ENCODE measurements at regions not wholly inside any gene's neighbourhood (a gene's known extent, or its start where the extent isn't known, plus 50 kb on each side); places are given as distances from the start of the nearest gene placed in this dataset.

DNA sequence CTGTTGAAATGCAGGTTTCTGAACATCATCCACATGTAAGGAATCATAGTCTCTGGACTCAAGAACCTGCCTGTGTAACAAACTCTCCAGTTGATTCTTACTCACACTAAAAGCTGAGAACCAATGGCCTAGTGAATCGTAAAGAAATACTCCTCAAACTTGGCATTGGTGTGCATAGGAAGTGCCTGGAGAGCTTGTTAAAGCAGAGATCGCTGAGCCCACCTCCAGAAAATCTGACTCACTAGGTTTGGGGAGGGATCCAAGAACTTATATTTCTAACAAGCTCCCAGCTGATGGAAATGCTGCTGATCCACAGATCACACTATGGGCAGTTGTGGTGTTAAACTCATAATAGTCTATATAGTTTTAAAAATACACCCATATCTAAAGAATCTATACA is 55.8 kb upstream of the LMCD1 start:
- TF ChIP-seq, protein P1, sequence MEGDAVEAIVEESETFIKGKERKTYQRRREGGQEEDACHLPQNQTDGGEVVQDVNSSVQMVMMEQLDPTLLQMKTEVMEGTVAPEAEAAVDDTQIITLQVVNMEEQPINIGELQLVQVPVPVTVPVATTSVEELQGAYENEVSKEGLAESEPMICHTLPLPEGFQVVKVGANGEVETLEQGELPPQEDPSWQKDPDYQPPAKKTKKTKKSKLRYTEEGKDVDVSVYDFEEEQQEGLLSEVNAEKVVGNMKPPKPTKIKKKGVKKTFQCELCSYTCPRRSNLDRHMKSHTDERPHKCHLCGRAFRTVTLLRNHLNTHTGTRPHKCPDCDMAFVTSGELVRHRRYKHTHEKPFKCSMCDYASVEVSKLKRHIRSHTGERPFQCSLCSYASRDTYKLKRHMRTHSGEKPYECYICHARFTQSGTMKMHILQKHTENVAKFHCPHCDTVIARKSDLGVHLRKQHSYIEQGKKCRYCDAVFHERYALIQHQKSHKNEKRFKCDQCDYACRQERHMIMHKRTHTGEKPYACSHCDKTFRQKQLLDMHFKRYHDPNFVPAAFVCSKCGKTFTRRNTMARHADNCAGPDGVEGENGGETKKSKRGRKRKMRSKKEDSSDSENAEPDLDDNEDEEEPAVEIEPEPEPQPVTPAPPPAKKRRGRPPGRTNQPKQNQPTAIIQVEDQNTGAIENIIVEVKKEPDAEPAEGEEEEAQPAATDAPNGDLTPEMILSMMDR (IDR thresholded peaks at IDR 0.05; ENCODE audit: low read depth, low read length, poor library complexity, severe bottlenecking) = no peak
- no peak for TF ChIP-seq EZH2phosphoT487 (IDR thresholded peaks at IDR 0.05; ENCODE audit: borderline replicate concordance, low read length)
- Histone ChIP-seq H3K4me2 (ENCODE audit: low read length) (no peak overlapping the region), H3K27ac (ENCODE audit: low read depth, low read length) (no peak overlapping the region)

DNA sequence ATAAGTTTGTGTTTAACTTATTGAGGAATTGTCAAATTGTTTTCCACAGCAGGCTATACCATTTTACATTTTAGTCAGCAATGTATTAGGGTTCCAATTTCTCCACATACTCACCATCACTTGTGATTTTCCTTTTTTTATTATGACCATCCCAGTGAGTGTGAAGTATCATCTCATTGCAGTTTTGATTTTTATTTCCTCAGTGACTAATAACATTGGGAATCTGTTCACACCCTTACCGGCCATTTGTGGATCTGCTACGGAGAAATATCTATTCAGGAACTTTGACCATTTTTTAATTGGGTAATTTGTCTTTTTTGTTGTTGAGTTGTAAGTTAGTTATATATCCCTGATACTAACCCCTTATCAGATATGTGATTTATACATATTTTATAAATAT is 54.8 kb upstream of the LMCD1 start:
- Histone ChIP-seq H3K27me3 (ENCODE audit: control insufficient read depth, low read length) (no peaks in the 10 kb centered on the region), H3K79me2 (ENCODE audit: control insufficient read depth, low read length) (no peaks in the 10 kb centered on the region), H3K4me3 (ENCODE audit: low read length) (no peak overlapping the region), H3K4me2 (ENCODE audit: low read length) (no peak overlapping the region), H3K36me3 (ENCODE audit: control insufficient read depth, low read length) (no peaks in the 10 kb centered on the region), H4K20me1 (ENCODE audit: control insufficient read depth, insufficient read depth, low read depth, low read length) (no peaks in the 10 kb centered on the region), H3F3A (ENCODE audit: control insufficient read depth, insufficient read depth) (no peaks in the 10 kb centered on the region), H3K9me3 (ENCODE audit: control insufficient read depth, insufficient read depth, low read length) (no peaks in the 10 kb centered on the region), H3K27ac (ENCODE audit: low read depth, low read length) (no peak overlapping the region), H3K4me1 (ENCODE audit: control insufficient read depth, low read length) (no peaks in the 10 kb centered on the region), H3K9me2 (replicated peaks; ENCODE audit: control insufficient read depth, low read length) (no peaks in the 10 kb centered on the region)
- TF ChIP-seq, protein P1 (IDR thresholded peaks at IDR 0.05; ENCODE audit: low read depth, low read length, poor library complexity, severe bottlenecking) = no peak
- TF ChIP-seq EZH2phosphoT487 (IDR thresholded peaks at IDR 0.05; ENCODE audit: borderline replicate concordance, low read length) = no peak

More for the DNA sequence above, 55.8 kb upstream of the LMCD1 start:
- Histone ChIP-seq H3K9me2 (replicated peaks; ENCODE audit: control insufficient read depth, low read length) (no peaks in the 10 kb centered on the region), H3K4me3 (ENCODE audit: low read length) (no peak overlapping the region), H3F3A (ENCODE audit: control insufficient read depth, insufficient read depth) (no peaks in the 10 kb centered on the region), H3K9me3 (ENCODE audit: control insufficient read depth, insufficient read depth, low read length) (no peaks in the 10 kb centered on the region), H3K36me3 (ENCODE audit: control insufficient read depth, low read length) (no peaks in the 10 kb centered on the region), H3K4me1 (ENCODE audit: control insufficient read depth, low read length) (no peaks in the 10 kb centered on the region), H3K27me3 (ENCODE audit: control insufficient read depth, low read length) (no peaks in the 10 kb centered on the region), H4K20me1 (ENCODE audit: control insufficient read depth, insufficient read depth, low read depth, low read length) (no peaks in the 10 kb centered on the region), H3K79me2 (ENCODE audit: control insufficient read depth, low read length) (no peaks in the 10 kb centered on the region)

DNA sequence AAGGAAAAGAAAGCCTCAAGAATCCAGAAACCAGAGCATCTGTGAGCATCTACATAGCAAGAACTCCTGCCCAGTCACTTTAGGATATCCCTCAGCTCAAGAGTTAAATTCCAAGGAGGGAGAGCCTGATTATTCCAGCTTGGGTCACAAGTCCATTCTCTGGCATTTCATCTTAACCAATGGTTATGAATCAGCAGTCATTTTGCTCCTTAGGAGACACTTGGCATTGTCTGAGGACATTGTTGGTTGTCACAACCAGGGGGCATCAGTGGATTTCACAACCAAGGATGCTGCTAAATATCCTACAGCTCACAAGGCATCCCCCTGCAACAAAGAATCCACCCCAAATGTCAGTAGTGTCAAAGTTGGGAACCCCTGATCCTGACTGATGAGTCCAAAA is 51.0 kb upstream of the LMCD1 start:
- Histone ChIP-seq H3K79me2 (ENCODE audit: control insufficient read depth, low read length) (no peaks in the 10 kb centered on the region), H3F3A (ENCODE audit: control insufficient read depth, insufficient read depth) (no peaks in the 10 kb centered on the region), H3K9me2 (replicated peaks; ENCODE audit: control insufficient read depth, low read length) (no peaks in the 10 kb centered on the region), H3K9me3 (ENCODE audit: control insufficient read depth, insufficient read depth, low read length) (no peaks in the 10 kb centered on the region), H4K20me1 (ENCODE audit: control insufficient read depth, insufficient read depth, low read depth, low read length) (no peaks in the 10 kb centered on the region), H3K27ac (ENCODE audit: low read depth, low read length) (no peak overlapping the region), H3K27me3 (ENCODE audit: control insufficient read depth, low read length) (no peaks in the 10 kb centered on the region), H3K4me2 (ENCODE audit: low read length) (no peak overlapping the region), H3K36me3 (ENCODE audit: control insufficient read depth, low read length) (no peaks in the 10 kb centered on the region), H3K4me1 (ENCODE audit: control insufficient read depth, low read length) (no peaks in the 10 kb centered on the region), H3K4me3 (ENCODE audit: low read length) (no peak overlapping the region)
- TF ChIP-seq, protein P1 (IDR thresholded peaks at IDR 0.05; ENCODE audit: low read depth, low read length, poor library complexity, severe bottlenecking) = no peak
- TF ChIP-seq EZH2phosphoT487 (IDR thresholded peaks at IDR 0.05; ENCODE audit: borderline replicate concordance, low read length) = no peak

DNA sequence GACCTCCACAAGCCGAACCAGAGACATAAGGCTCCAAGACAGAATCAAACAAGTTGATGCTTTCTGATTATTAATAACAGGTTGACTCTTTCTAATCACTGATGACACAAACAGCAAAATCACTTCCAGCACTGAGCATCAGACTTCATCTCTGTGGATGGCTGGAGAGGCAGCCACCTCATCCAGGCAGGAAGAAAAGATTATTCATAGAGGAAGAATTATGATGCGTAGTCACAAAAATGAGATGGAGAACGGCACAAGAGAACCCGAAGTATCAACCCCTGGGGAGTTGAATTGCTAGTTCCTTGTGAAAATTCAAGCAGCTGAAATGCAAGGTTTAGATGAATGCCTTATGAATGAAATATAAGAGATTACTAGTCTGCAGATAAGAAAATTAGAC is 49.9 kb upstream of the LMCD1 start:
- no peak overlapping the region for H3K4me3 ChIP-seq (ENCODE audit: low read length)
- no peaks in the 10 kb centered on the region for H3K9me2 ChIP-seq (replicated peaks; ENCODE audit: control insufficient read depth, low read length)
- H3K27ac ChIP-seq (ENCODE audit: low read depth, low read length) = no peak overlapping the region
- H3F3A ChIP-seq (ENCODE audit: control insufficient read depth, insufficient read depth) = no peaks in the 10 kb centered on the region
- no peaks in the 10 kb centered on the region for H4K20me1 ChIP-seq (ENCODE audit: control insufficient read depth, insufficient read depth, low read depth, low read length)
- H3K79me2 ChIP-seq (ENCODE audit: control insufficient read depth, low read length) = no peaks in the 10 kb centered on the region
- no peaks in the 10 kb centered on the region for H3K4me1 ChIP-seq (ENCODE audit: control insufficient read depth, low read length)
- no peak overlapping the region for H3K4me2 ChIP-seq (ENCODE audit: low read length)
- no peaks in the 10 kb centered on the region for H3K9me3 ChIP-seq (ENCODE audit: control insufficient read depth, insufficient read depth, low read length)
- no peaks in the 10 kb centered on the region for H3K27me3 ChIP-seq (ENCODE audit: control insufficient read depth, low read length)
- no peaks in the 10 kb centered on the region for H3K36me3 ChIP-seq (ENCODE audit: control insufficient read depth, low read length)
- TF ChIP-seq, protein P1 (IDR thresholded peaks at IDR 0.05; ENCODE audit: low read depth, low read length, poor library complexity, severe bottlenecking) = no peak
- no peak for TF ChIP-seq EZH2phosphoT487 (IDR thresholded peaks at IDR 0.05; ENCODE audit: borderline replicate concordance, low read length)

Data from DOHH2 (cell line).